ENCODE measurements at regions not wholly inside any gene's neighbourhood (a gene's known extent, or its start where the extent isn't known, plus 50 kb on each side); places are given as distances from the start of the nearest gene placed in this dataset.
"Not testable (repeated sequence)": the region's sequence is repeated elsewhere in the genome, so short reads cannot be mapped to it uniquely, and the experiment has no call there.

GRCh38 chr3:153259956-153260355, 97.9 kb downstream of the RAP2B start:
- DNase-seq (no peak), ATAC-seq (ENCODE audit: poor library complexity) (no peak)
- intact Hi-C loops (cut with DNase I), result no loop called here

- ATAC-seq (ENCODE audit: poor library complexity) (no peak), DNase-seq (no peak)
- intact Hi-C loops (cut with DNase I), result no loop called here
These were observed 98.7 kb downstream of the RAP2B start for GRCh38 chr3:153260681-153261080.

GRCh38 chr3:153266619-153267018, 104.6 kb downstream of the RAP2B start:
- DNase-seq, result no peak
- intact Hi-C loops (cut with DNase I), result no loop called here
- no peak for ATAC-seq (ENCODE audit: poor library complexity)

DNA sequence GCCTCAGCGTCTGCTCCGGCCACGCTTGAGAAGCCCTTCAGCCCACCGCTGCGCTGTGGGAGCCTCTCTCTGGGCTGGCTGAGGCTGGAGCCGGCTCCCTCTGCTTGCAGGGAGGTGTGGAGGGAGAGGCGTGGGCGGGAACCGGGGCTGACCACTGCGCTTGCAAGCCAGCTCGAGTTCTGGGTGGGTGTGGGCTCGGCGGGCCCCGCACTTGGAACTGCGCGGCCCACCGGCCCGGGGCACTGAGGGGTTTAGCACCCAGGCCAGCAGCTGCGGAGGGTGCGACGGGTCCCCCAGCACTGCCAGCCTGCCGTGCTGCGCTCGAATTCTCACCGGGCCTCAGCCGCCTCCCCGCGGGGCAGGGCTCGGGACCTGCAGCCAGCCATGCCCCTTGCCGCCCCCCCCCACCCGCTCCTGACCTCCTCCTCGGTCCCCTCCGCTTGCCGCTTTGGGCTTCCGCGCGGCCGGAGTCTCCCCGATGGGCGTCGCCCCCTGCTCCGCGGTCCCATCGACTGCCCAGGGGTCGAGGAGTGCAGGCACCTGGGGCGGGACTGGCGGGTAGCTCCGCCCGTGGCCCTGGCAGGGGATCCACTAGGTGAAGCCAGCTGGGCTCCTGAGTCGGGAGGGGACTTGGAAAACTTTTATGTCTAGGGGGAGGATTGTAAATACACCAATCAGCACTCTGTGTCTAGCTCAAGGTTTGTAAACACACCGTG, 106.7 kb downstream of the RAP2B start:
- no peak for DNase-seq
- intact Hi-C loops (cut with DNase I), result no loop called here
- no peak for ATAC-seq (ENCODE audit: poor library complexity)

DNA sequence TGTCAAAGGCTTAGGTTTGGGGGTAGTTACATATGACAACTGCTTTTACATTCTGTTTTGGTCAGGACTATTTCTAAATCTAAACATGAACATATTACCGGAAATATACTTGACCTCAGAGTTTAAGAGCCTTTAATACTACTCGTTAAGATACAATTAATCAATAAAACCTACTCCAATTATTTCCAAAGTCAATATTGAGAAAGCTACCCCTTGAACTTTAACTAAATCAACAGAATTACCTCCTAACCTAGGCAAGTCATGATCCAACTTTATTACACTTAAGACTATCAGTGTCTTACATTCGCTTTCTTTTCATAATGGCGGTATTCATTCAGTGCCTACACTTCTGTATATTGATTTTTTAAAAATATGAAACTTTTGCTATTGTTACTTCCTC, 107.7 kb downstream of the RAP2B start:
- no peak for DNase-seq
- no peak for ATAC-seq (ENCODE audit: poor library complexity)
- intact Hi-C loops (cut with DNase I), result no loop called here

- intact Hi-C loops (cut with DNase I), result no loop called here
- no peak for ATAC-seq (ENCODE audit: poor library complexity)
- no peak for DNase-seq
These were observed 111.2 kb downstream of the RAP2B start for GRCh38 chr3:153273217-153273616.

DNA sequence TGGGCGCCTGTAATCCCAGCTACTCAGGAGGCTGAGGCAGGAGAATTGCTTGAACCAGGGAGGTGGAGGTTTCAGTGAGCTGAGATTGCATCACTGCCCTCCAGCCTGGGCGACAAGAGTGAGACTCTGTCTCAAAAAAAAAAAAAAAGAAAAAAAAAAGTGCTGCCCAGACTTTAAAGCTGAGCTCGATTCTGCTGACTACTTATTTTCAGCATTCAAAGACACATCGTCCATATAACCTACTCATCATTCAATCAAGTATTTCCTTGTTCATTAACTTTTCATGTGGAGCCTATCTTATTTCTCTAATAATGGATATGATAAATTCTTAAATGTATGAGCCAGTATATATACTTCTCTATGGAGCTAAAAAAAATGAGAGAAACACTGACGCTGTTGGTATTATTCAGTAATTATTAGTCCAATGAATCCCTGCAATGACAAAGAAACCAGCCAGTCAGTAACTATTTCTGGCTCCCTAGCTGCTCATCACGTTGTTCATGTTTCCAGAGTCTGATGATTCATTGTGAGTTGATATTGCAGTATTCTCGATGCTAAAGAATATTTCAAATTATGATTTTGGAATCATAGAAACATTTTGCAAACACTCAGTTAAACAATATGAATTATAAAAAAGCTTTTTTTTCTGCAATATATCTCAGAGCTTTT, 111.9 kb downstream of the RAP2B start:
- intact Hi-C loops (cut with DNase I), result no loop called here
- ATAC-seq (ENCODE audit: poor library complexity) (no peak), DNase-seq (no peak)

DNA sequence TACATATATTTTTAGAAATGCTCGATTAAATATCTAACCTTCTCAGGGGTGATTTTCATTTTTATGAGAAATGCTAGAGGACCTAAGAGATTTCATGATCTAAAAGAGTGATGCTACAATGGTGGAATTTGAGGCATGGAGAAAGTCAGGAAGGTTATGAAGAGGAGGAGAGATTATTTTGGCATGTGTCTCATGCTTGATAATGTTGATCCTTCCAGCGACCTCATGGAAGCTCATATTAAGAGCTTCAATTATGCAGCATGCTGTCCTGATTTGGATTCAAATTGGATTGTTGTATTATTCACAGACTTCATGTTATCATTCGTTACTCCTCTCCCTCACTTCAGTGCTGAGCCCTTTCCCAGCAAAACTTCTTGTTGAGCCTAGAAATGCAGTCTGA, 112.5 kb downstream of the RAP2B start:
- no peak for DNase-seq
- intact Hi-C loops (cut with DNase I), result no loop called here

GRCh38 chr3:153275514-153275913, 113.5 kb downstream of the RAP2B start:
- intact Hi-C loops (cut with DNase I), result no loop called here
- ATAC-seq (ENCODE audit: poor library complexity) (no peak), DNase-seq (no peak)

More for the DNA sequence above, 112.5 kb downstream of the RAP2B start:
- no peak for ATAC-seq (ENCODE audit: poor library complexity)

GRCh38 chr3:153277029-153277428, 115.0 kb downstream of the RAP2B start:
- no peak for ATAC-seq (ENCODE audit: poor library complexity)
- intact Hi-C loops (cut with DNase I), result no loop called here

DNA sequence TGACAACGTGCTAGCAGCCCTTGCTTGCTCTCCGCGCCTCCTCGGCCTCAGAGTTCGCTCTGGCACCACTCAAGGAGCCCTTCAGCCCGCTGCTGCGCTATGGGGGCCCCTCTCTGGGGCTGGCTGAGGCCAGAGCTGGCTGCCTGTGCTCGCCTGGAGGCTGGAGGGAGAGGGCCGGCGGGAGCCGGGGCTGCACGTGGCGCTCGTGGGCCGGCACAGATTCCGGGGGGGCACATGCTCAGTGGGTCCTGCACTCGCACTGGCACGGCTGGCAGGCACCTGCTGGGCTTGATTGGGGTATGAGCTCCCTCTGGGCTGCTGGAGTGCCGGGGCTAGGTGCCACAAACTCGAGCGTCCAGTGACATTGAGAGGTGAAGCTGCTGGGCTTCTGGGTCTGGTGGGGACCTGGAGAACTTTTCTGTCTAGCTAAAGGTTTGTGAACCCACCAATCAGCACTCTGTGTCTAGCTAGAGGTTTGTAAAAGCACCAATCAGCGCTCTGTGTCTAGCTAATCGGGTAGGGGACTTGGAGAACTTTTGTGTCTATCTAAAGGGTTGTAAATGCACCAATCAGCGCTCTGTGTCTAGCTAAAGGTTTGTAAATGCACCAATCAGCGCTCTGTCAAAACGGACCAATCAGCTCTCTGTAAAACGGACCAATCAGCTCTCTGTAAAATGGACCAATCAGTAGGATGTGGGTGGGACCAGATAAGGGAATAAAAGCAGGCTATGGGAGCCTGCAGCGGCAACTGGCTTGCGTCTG, 119.4 kb downstream of the RAP2B start:
- not testable (repeated sequence) for DNase-seq
- intact Hi-C loops (cut with DNase I), result loop anchor here (10.0 kb wide), 1 partner anchor 237 kb away; no protein-coding TSS in a partner anchor

More at GRCh38 chr3:153277029-153277428, 115.0 kb downstream of the RAP2B start:
- DNase-seq, result no peak

DNA sequence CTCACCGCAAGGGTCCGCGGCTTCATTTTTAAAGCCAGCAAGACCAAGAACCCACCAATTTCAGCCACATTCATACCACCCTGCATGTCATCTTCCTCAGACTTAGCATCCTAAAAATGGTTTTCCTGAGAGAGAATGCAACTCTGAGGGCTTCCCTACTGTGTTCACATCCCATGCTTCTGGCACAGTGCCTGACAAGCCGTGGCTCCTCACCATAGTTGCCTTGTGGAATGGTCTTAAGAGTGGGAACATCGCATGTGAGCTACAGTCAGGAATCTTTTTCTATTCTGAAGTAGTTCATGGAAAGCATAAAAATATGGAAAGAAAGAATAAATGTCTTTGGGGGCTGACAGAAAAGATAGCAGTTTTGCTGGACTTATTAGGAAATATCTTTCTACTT, 120.3 kb downstream of the RAP2B start:
- ATAC-seq (ENCODE audit: poor library complexity), result no peak
- intact Hi-C loops (cut with DNase I), result loop anchor here (10.0 kb wide), 1 partner anchor 238 kb away; no protein-coding TSS in a partner anchor
- DNase-seq, result no peak

More for the DNA sequence above, 119.4 kb downstream of the RAP2B start:
- not testable (repeated sequence) for ATAC-seq (ENCODE audit: poor library complexity)

DNA sequence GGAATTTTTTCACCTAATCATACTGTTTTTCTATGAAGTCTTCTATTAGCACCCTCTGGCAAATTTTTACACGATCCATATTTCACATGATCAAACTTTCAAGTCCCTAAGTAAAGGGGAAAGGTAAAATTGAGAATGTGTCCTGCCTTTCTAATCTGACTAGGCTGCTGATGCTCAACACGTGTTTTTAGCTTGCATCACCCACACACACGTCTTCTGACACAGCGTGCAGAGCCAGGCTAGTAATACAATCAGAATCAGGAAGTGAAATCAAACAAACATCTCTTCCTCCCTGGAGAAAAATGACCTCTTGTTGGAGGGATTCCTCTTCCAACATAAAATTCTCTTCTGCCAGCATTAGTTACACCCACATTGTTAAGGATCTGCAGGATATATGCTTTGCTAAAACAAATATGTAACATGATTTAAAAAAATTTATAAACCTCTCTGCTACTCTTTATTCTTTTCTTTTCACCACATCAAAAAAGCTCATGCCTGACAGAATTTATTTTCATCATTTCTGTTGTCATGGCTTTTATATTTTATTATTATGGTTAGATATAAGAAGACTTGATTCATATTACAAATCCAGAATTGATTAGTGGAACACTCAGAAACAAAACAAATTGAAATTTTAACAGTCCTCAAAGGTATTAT, 122.4 kb downstream of the RAP2B start:
- intact Hi-C loops (cut with DNase I), result loop anchor here (10.0 kb wide), 1 partner anchor 240 kb away; no protein-coding TSS in a partner anchor
- DNase-seq (peak; percentile 53), ATAC-seq (ENCODE audit: poor library complexity) (peak; percentile 89)

- ATAC-seq (ENCODE audit: poor library complexity) (peak; percentile 80), DNase-seq (no peak)
- intact Hi-C loops (cut with DNase I), result loop anchor here (10.0 kb wide), 1 partner anchor 240 kb away; no protein-coding TSS in a partner anchor
These were observed 123.2 kb downstream of the RAP2B start for GRCh38 chr3:153285194-153285641.

DNA sequence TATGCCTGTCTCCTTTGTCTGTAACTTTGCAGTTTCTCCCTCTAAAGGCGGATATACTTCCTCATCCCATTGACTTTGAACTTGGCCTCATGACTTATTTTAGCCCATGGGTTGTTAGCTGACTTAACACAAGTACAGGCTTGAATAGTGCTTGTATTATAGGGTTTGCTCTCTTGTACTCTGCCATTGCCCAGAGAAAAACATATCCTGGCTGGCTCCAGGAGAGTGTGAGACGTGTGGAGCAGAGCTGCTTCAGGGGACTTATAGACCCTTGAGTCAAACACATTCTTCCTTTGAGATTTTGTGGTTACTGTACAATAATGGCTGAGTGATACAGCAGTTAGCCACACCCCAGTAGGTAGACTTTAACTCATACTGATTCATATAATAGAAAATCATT, 124.0 kb downstream of the RAP2B start:
- ATAC-seq (ENCODE audit: poor library complexity), result peak; percentile 19
- no peak for DNase-seq
- intact Hi-C loops (cut with DNase I), result loop anchor here (10.0 kb wide), 1 partner anchor 241 kb away; no protein-coding TSS in a partner anchor

DNA sequence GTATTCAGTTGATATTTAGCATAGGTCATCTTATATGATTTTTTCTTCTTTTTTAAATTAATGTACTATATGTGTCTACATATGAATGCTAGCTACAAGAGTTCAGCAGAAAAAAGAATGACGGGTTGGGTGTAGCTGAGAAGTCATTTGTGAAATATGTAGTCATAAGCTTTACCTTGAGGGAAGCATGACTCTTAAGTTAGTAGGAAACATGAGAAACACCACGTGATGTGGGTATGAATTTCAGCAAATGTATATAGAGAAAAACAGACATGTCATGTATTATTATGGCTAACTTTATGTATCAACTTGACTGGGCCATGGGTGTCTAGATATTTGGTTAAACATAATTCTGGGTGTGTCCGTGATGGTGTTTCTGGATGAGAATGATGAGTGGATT, 125.0 kb downstream of the RAP2B start:
- intact Hi-C loops (cut with DNase I), result loop anchor here (10.0 kb wide), 1 partner anchor 242 kb away; no protein-coding TSS in a partner anchor
- no peak for DNase-seq
- ATAC-seq (ENCODE audit: poor library complexity), result no peak

- DNase-seq (no peak), ATAC-seq (ENCODE audit: poor library complexity) (peak; percentile 81)
- intact Hi-C loops (cut with DNase I), result loop anchor here (10.0 kb wide), 1 partner anchor 245 kb away; no protein-coding TSS in a partner anchor
These were observed 127.3 kb downstream of the RAP2B start for GRCh38 chr3:153289334-153289808.

DNA sequence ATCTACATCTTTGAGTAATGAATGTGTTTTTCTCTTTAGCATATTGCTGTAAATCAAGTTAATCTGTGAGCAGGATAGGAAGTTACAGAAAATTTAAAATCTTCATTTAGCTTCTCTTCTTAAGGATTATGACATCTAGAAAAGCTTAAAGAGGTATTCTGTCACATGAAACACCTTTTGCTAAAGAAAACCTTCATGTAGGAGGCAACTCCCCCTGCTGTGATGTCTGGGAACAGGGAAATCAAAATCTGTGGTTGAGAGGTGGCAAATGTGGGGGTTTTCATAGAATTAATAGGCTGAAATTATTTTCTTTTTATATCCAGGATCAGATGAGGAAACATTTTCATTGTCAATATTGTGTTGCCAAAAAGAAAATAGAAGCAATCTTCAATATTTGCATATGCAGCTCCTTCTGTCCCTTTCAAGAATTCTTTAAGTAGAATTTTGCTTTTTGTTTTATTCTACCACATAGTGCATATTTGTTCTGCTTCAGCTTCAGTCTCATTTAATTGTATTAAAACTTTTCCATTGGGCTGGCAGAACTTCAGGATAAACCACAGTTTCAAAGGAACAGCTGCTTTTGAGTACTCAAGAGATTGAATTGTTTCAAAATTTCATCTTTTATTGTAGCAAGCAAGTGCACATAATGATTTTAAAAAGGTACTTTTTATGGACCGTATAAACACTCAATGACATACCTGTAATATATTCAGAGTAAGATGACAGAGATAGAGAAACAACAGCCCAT, 128.4 kb downstream of the RAP2B start:
- no peak for ATAC-seq (ENCODE audit: poor library complexity)
- intact Hi-C loops (cut with DNase I), result no loop called here
- no peak for DNase-seq
